GM23248 (cell line): ENCODE measurements at regions not wholly inside any gene's neighbourhood (a gene's known extent, or its start where the extent isn't known, plus 50 kb on each side); places are given as distances from the start of the nearest gene placed in this dataset. TPM values are rescaled to one million over a fixed set of nuclear protein-coding genes. Genes with fewer than 3 reads are reported as not detected.

Experiments used
- DNase-seq: peaks from one replicate; pipeline ENCODE4 v3.0.0-alpha.2; 2015
- H2AFZ ChIP-seq: fragments of 200-600 bp; sonication (generic); 2 replicates; pipeline ENCODE4 v1.6.1; 2016; ENCODE audit warnings: antibody characterized with exemption
- H3F3A ChIP-seq: fragments of 200-600 bp; sonication (generic); 2 replicates; pipeline ENCODE4 v1.6.1; 2016; ENCODE audit warnings: mild to moderate bottlenecking, antibody characterized with exemption, mixed run types; ENCODE audit not compliant: insufficient read depth
- H3K27ac ChIP-seq: fragments of 200-600 bp; sonication (generic); 2 replicates; pipeline ENCODE4 v1.5.1; 2016; ENCODE audit warnings: mild to moderate bottlenecking
- H3K27me3 ChIP-seq: fragments of 200-600 bp; sonication (generic); replicated peaks from 2 replicates; pipeline ENCODE4 v1.6.1; 2016; ENCODE audit warnings: mild to moderate bottlenecking; ENCODE audit not compliant: insufficient read depth
- H3K36me3 ChIP-seq: fragments of 200-600 bp; sonication (generic); 2 replicates; pipeline ENCODE4 v1.6.1; 2016; ENCODE audit warnings: low read depth, mild to moderate bottlenecking
- H3K4me1 ChIP-seq: fragments of 200-600 bp; sonication (generic); 2 replicates; pipeline ENCODE4 v1.6.1; 2016; ENCODE audit warnings: mild to moderate bottlenecking; ENCODE audit not compliant: insufficient read depth
- H3K4me2 ChIP-seq: fragments of 200-600 bp; sonication (generic); one replicate; pipeline ENCODE4 v1.6.1; 2016; ENCODE audit warnings: mild to moderate bottlenecking; ENCODE audit not compliant: unreplicated experiment
- H3K4me3 ChIP-seq: fragments of 200-600 bp; sonication (generic); 2 replicates; pipeline ENCODE4 v1.5.1; 2016; ENCODE audit warnings: mild to moderate bottlenecking
- H3K79me2 ChIP-seq: fragments of 200-600 bp; sonication (generic); 2 replicates; pipeline ENCODE4 v1.6.1; 2016; ENCODE audit warnings: mild to moderate bottlenecking; ENCODE audit not compliant: insufficient read depth
- H3K9ac ChIP-seq: fragments of 200-600 bp; sonication (generic); 2 replicates; pipeline ENCODE4 v1.6.1; 2016; ENCODE audit warnings: mild to moderate bottlenecking
- H3K9me2 ChIP-seq: fragments of 200-600 bp; sonication (generic); 2 replicates; pipeline ENCODE4 v1.6.1; 2016; ENCODE audit warnings: mixed run types, mild to moderate bottlenecking, moderate library complexity; ENCODE audit not compliant: insufficient read depth
- H3K9me3 ChIP-seq: fragments of 200-600 bp; sonication (generic); one replicate; pipeline ENCODE4 v1.6.1; 2017; ENCODE audit warnings: low read depth
- H4K20me1 ChIP-seq: fragments of 200-600 bp; sonication (generic); 2 replicates; pipeline ENCODE4 v1.6.0; 2016; ENCODE audit not compliant: insufficient read depth
- EZH2 ChIP-seq: fragments of 200-600 bp; sonication (generic); IDR thresholded peaks from 2 replicates; pipeline ENCODE4 v1.6.1; 2018; ENCODE audit warnings: antibody characterized with exemption, mild to moderate bottlenecking; ENCODE audit not compliant: insufficient read depth, poor library complexity, severe bottlenecking
- EZH2phosphoT487 ChIP-seq: fragments of 200-600 bp; sonication (generic); IDR thresholded peaks from 2 replicates; pipeline ENCODE4 v1.6.1; 2018; ENCODE audit warnings: antibody characterized with exemption, moderate library complexity, mild to moderate bottlenecking, low read depth; ENCODE audit not compliant: insufficient read depth
- WGBS, 2 experiments: methylation state at CpG; one replicate each; pipeline ENCODE4 v1.1.6; 2015 to 2017; ENCODE audit warnings: low lambda C conversion rate in 2 of 2, low coverage in 1 of 2; ENCODE audit errors: missing lambda C conversion rate in 2 of 2; 5-methylcytosine and 5-hydroxymethylcytosine counted together
- in situ Hi-C: fragments of 300-500 bp; cut with MboI; formaldehyde crosslinking; loops from 2 replicates; pipeline ENCODE4 v1.15.0; 2020
- small RNA-seq: library from RNA; depleted of rRNA; stranded (forward); fragments of <200 nt; gene quantifications from one replicate; pipeline ENCODE3, GENCODE V24; 2014; ENCODE audit warnings: low read depth, low replicate concordance

DNA sequence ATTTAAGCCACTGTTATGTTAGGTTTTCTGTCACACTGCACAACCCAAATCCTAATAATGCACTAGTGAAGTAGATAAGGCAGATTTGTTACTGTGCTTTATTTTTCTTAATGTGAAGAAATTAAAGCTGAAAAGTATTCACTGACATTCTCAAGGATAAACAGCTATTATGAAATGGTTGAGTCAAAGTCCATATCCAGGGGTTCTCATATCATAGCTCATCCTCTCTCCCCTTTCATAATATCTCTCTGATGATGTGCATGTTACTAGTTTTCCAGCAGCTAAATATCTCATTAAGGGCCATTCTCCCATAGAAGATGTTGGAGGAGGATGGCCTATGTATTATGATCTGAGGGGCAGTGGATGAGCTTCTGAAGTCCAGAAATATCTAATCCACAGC, 53.6 kb upstream of the CCDC190 start:
- Histone ChIP-seq H3K36me3 (no peaks in the 10 kb centered on the region; the same call in 1 of the 2 replicates), H3K27me3 (no peaks in the 10 kb centered on the region), H3K9ac (no peak overlapping the region), H2AFZ (no peak overlapping the region), H3K79me2 (no peaks in the 10 kb centered on the region), H3K4me2 (no peak overlapping the region), H3K4me1 (peaks cover 9% of the 10 kb centered on the region), H3K27ac (no peak overlapping the region), H4K20me1 (no peaks in the 10 kb centered on the region), H3K9me2 (no peaks in the 10 kb centered on the region), H3K4me3 (no peak overlapping the region), H3K9me3 (no peaks in the 10 kb centered on the region), H3F3A (peaks cover 7% of the 10 kb centered on the region; the same call in 1 of the 2 replicates)
- in situ Hi-C loops, result no loop called here
- DNase-seq, result no peak
- TF ChIP-seq EZH2phosphoT487, result no peak
- TF ChIP-seq EZH2, result no peak

- Histone ChIP-seq H3K27me3 (no peaks in the 10 kb centered on the region), H3K9me2 (no peaks in the 10 kb centered on the region), H4K20me1 (no peaks in the 10 kb centered on the region), H2AFZ (no peak overlapping the region), H3F3A (peaks cover 15% of the 10 kb centered on the region; the same call in 1 of the 2 replicates), H3K4me3 (no peak overlapping the region), H3K36me3 (no peaks in the 10 kb centered on the region; the same call in 1 of the 2 replicates), H3K4me1 (peaks cover 18% of the 10 kb centered on the region), H3K79me2 (no peaks in the 10 kb centered on the region), H3K9me3 (no peaks in the 10 kb centered on the region), H3K4me2 (no peak overlapping the region), H3K9ac (no peak overlapping the region), H3K27ac (no peak overlapping the region)
- in situ Hi-C loops, result no loop called here
- TF ChIP-seq EZH2phosphoT487 (no peak), EZH2 (no peak)
- no peak for DNase-seq
- 45 to 49% methylated on average over 3 of the region's 3 CpGs for WGBS, 2 experiments
These were observed 52.4 kb upstream of the CCDC190 start for GRCh38 chr1:162913345-162913744.

- Histone ChIP-seq H3K4me1 (peaks cover 24% of the 10 kb centered on the region), H3K4me2 (no peak overlapping the region), H3K9ac (no peak overlapping the region), H3K9me2 (no peaks in the 10 kb centered on the region), H3K9me3 (no peaks in the 10 kb centered on the region), H3K4me3 (no peak overlapping the region), H3K79me2 (no peaks in the 10 kb centered on the region), H3K27ac (no peak overlapping the region), H3F3A (peaks cover 23% of the 10 kb centered on the region; the same call in 1 of the 2 replicates), H4K20me1 (no peaks in the 10 kb centered on the region), H2AFZ (no peak overlapping the region), H3K27me3 (no peaks in the 10 kb centered on the region), H3K36me3 (no peaks in the 10 kb centered on the region; the same call in 1 of the 2 replicates)
- no peak for DNase-seq
- in situ Hi-C loops, result no loop called here
- WGBS, 2 experiments, result 92 to 96% methylated on average over 1 of the region's 1 CpG
- TF ChIP-seq EZH2, result no peak
- no peak for TF ChIP-seq EZH2phosphoT487
These were observed 51.2 kb upstream of the CCDC190 start for GRCh38 chr1:162912061-162912667.

Small RNA genes in the stretch of these regions (small RNA-seq; reads per million reads assigned to genes)
- not detected for gene AL392003.1
